BLaER1 treated with 17β-estradiol and CSF1 and Interleukin-3, amounts not matched to agents 10 nM and 100 nM (cell line): ENCODE measurements at regions not wholly inside any gene's neighbourhood (a gene's known extent, or its start where the extent isn't known, plus 50 kb on each side); places are given as distances from the start of the nearest gene placed in this dataset.

Source experiments
- H3K27ac ChIP-seq, 11 experiments: shearing (Covaris generic); formaldehyde crosslinking; 2 replicates each; pipeline ENCODE4 v1.8.1; 2022
- H3K27me3 ChIP-seq, 11 experiments: shearing (Covaris generic); formaldehyde crosslinking; 2 replicates each; pipeline ENCODE4 v1.8.1; 2022
- H3K36me3 ChIP-seq, 11 experiments: shearing (Covaris generic); formaldehyde crosslinking; 2 replicates each; pipeline ENCODE4 v1.8.1; 2022
- H3K4me1 ChIP-seq, 10 experiments: shearing (Covaris generic); formaldehyde crosslinking; 2 replicates each; pipeline ENCODE4 v1.8.1; 2022
- H3K4me2 ChIP-seq, 11 experiments: shearing (Covaris generic); formaldehyde crosslinking; 2 replicates each; pipeline ENCODE4 v1.8.1; 2022
- H3K4me3 ChIP-seq, 10 experiments: shearing (Covaris generic); formaldehyde crosslinking; 2 replicates each; pipeline ENCODE4 v1.8.1; 2022
- H3K9ac ChIP-seq, 11 experiments: shearing (Covaris generic); formaldehyde crosslinking; 2 replicates each; pipeline ENCODE4 v1.8.1; 2022
- H3K9me3 ChIP-seq, 11 experiments: shearing (Covaris generic); formaldehyde crosslinking; replicated peaks in 1 of 11; 2 replicates each; pipeline ENCODE4 v1.8.1; 2022
- H4K20me1 ChIP-seq, 11 experiments: shearing (Covaris generic); formaldehyde crosslinking; 2 replicates each; pipeline ENCODE4 v1.8.1; 2022
- Cebpa-rat ChIP-seq, 11 experiments: shearing (Covaris generic); IDR thresholded peaks; 2 replicates each; pipeline ENCODE4 v1.8.1; 2022

- Histone ChIP-seq H3K36me3 (no peaks in the 10 kb centered on the region), H3K9me3 (no peaks in the 10 kb centered on the region), H3K4me1 (peaks cover 7 to 17% (median 10%) of the 10 kb centered on the region in 10 experiments; a peak in 19 of 20 replicates), H3K27me3 (no peaks in the 10 kb centered on the region), H3K27ac (no peak overlapping the region), H3K4me2 (no peak overlapping the region), H3K4me3 (no peak overlapping the region), H3K9ac (no peak overlapping the region), H4K20me1 (peaks cover 0 to 31% (median 0%) of the 10 kb centered on the region in 11 experiments; a peak in 3 of 22 replicates)
- no peak for TF ChIP-seq Cebpa-rat (IDR thresholded peaks at IDR 0.05)
Measured at GRCh38 chr14:100450736-100451135, 127.6 kb downstream of the SLC25A47 start.

- Histone ChIP-seq H4K20me1 (peaks cover 0 to 29% (median 0%) of the 10 kb centered on the region in 11 experiments; a peak in 3 of 22 replicates), H3K4me2 (no peak overlapping the region), H3K9ac (no peak overlapping the region), H3K36me3 (no peaks in the 10 kb centered on the region), H3K9me3 (no peaks in the 10 kb centered on the region), H3K27ac (no peak overlapping the region), H3K27me3 (no peaks in the 10 kb centered on the region), H3K4me1 (peaks cover 7 to 17% (median 10%) of the 10 kb centered on the region in 10 experiments; a peak in 19 of 20 replicates), H3K4me3 (no peak overlapping the region)
- no peak for TF ChIP-seq Cebpa-rat (IDR thresholded peaks at IDR 0.05)
Measured at GRCh38 chr14:100451264-100451663, 128.1 kb downstream of the SLC25A47 start.

- Histone ChIP-seq H3K4me2 (no peak overlapping the region), H3K4me3 (no peak overlapping the region), H3K9ac (no peak overlapping the region), H3K4me1 (0 out of 20 replicates have a peak, but pooled peaks cover 0 to 4% (median 0%) of the 10 kb centered on the region in 10 experiments), H3K27ac (no peak overlapping the region), H3K27me3 (no peaks in the 10 kb centered on the region), H3K9me3 (no peaks in the 10 kb centered on the region), H3K36me3 (no peaks in the 10 kb centered on the region), H4K20me1 (peaks cover 0 to 29% (median 0%) of the 10 kb centered on the region in 11 experiments; a peak in 3 of 22 replicates)
- TF ChIP-seq Cebpa-rat (IDR thresholded peaks at IDR 0.05) = no peak
Measured at GRCh38 chr14:100453930-100454329, 130.8 kb downstream of the SLC25A47 start.

GRCh38 chr14:100454437-100454836 lies 131.3 kb downstream of the SLC25A47 start:
- no peaks in the 10 kb centered on the region for H3K36me3 ChIP-seq
- peaks cover 0 to 27% (median 0%) of the 10 kb centered on the region in 11 experiments; a peak in 3 of 22 replicates for H4K20me1 ChIP-seq
- no peak overlapping the region for H3K9ac ChIP-seq
- H3K27me3 ChIP-seq = no peaks in the 10 kb centered on the region
- H3K9me3 ChIP-seq = no peaks in the 10 kb centered on the region
- H3K4me1 ChIP-seq = no peaks in the 10 kb centered on the region
- no peak overlapping the region for H3K27ac ChIP-seq
- no peak overlapping the region for H3K4me2 ChIP-seq
- no peak for TF ChIP-seq Cebpa-rat (IDR thresholded peaks at IDR 0.05)
- no peak overlapping the region for H3K4me3 ChIP-seq

GRCh38 chr14:100463937-100464336 lies 123.3 kb downstream of the BEGAIN start:
- H3K36me3 ChIP-seq = no peaks in the 10 kb centered on the region
- H3K27ac ChIP-seq = no peak overlapping the region
- no peaks in the 10 kb centered on the region for H3K27me3 ChIP-seq
- no peak overlapping the region for H3K4me2 ChIP-seq
- no peak overlapping the region for H3K4me3 ChIP-seq
- no peaks in the 10 kb centered on the region for H3K9me3 ChIP-seq
- no peaks in the 10 kb centered on the region for H3K4me1 ChIP-seq
- TF ChIP-seq Cebpa-rat (IDR thresholded peaks at IDR 0.05) = no peak
- H3K9ac ChIP-seq = no peak overlapping the region
- H4K20me1 ChIP-seq = peaks cover 0 to 24% (median 0%) of the 10 kb centered on the region in 11 experiments; a peak in 6 of 22 replicates

GRCh38 chr14:100466111-100466856 lies 120.9 kb downstream of the BEGAIN start:
- Histone ChIP-seq H3K4me1 (peaks cover 0 to 4% (median 0%) of the 10 kb centered on the region in 10 experiments; a peak in 7 of 20 replicates), H3K9me3 (no peaks in the 10 kb centered on the region)

GRCh38 chr14:100467046-100467750 lies 120.0 kb downstream of the BEGAIN start:
- Histone ChIP-seq H3K36me3 (peaks cover 0 to 6% (median 0%) of the 10 kb centered on the region in 11 experiments; a peak in 1 of 22 replicates), H3K4me1 (peaks cover 0 to 13% (median 8%) of the 10 kb centered on the region in 10 experiments; a peak in 14 of 20 replicates), H4K20me1 (peaks cover 0 to 48% (median 0%) of the 10 kb centered on the region in 11 experiments; a peak in 8 of 22 replicates), H3K4me3 (no peak overlapping the region), H3K27me3 (no peaks in the 10 kb centered on the region), H3K4me2 (no peak overlapping the region), H3K9me3 (no peaks in the 10 kb centered on the region), H3K27ac (no peak overlapping the region), H3K9ac (no peak overlapping the region)
- no peak for TF ChIP-seq Cebpa-rat (IDR thresholded peaks at IDR 0.05)

More at GRCh38 chr14:100466111-100466856, 120.9 kb downstream of the BEGAIN start:
- Histone ChIP-seq H3K27me3 (no peaks in the 10 kb centered on the region), H3K9ac (no peak overlapping the region), H3K36me3 (peaks cover 0 to 6% (median 0%) of the 10 kb centered on the region in 11 experiments; a peak in 1 of 22 replicates), H3K4me2 (no peak overlapping the region), H3K27ac (no peak overlapping the region), H4K20me1 (peaks cover 0 to 42% (median 0%) of the 10 kb centered on the region in 11 experiments; a peak in 6 of 22 replicates), H3K4me3 (no peak overlapping the region)
- TF ChIP-seq Cebpa-rat (IDR thresholded peaks at IDR 0.05) = no peak

GRCh38 chr14:100467939-100468338 lies 119.3 kb downstream of the BEGAIN start:
- Histone ChIP-seq H3K4me2 (no peak overlapping the region), H3K4me3 (no peak overlapping the region), H3K4me1 (peaks cover 0 to 20% (median 14%) of the 10 kb centered on the region in 10 experiments; a peak in 14 of 20 replicates), H3K9ac (no peak overlapping the region), H3K27ac (no peak overlapping the region), H3K27me3 (no peaks in the 10 kb centered on the region), H4K20me1 (peaks cover 0 to 55% (median 0%) of the 10 kb centered on the region in 11 experiments; a peak in 8 of 22 replicates), H3K9me3 (no peaks in the 10 kb centered on the region), H3K36me3 (peaks cover 0 to 7% (median 0%) of the 10 kb centered on the region in 11 experiments; a peak in 3 of 22 replicates)
- TF ChIP-seq Cebpa-rat (IDR thresholded peaks at IDR 0.05) = no peak

GRCh38 chr14:100468557-100468956 lies 118.7 kb downstream of the BEGAIN start:
- H3K36me3 ChIP-seq = peaks cover 0 to 13% (median 0%) of the 10 kb centered on the region in 11 experiments; a peak in 5 of 22 replicates
- no peak overlapping the region for H3K27ac ChIP-seq
- H3K9me3 ChIP-seq = no peaks in the 10 kb centered on the region
- no peak overlapping the region for H3K4me2 ChIP-seq
- H3K9ac ChIP-seq = no peak overlapping the region
- no peak for TF ChIP-seq Cebpa-rat (IDR thresholded peaks at IDR 0.05)
- no peaks in the 10 kb centered on the region for H3K27me3 ChIP-seq
- peaks cover 0 to 20% (median 14%) of the 10 kb centered on the region in 10 experiments; a peak in 14 of 20 replicates for H3K4me1 ChIP-seq
- H3K4me3 ChIP-seq = no peak overlapping the region
- H4K20me1 ChIP-seq = peaks cover 0 to 57% (median 4%) of the 10 kb centered on the region in 11 experiments; a peak in 8 of 22 replicates
